Neuron (in vitro differentiated cells): ENCODE measurements at regions not wholly inside any gene's neighbourhood (a gene's known extent, or its start where the extent isn't known, plus 50 kb on each side); places are given as distances from the start of the nearest gene placed in this dataset.
A peak's percentile ranks its signal among the peaks of the same experiment; 100 is the strongest.

Experiments
- H2AFZ ChIP-seq: one replicate; pipeline ENCODE4 v1.6.1; 2013; ENCODE audit warnings: low read depth, mild to moderate bottlenecking, inconsistent platforms, low read length, moderate library complexity
- H3K27me3 ChIP-seq: one replicate; pipeline ENCODE4 v1.6.1; 2013; ENCODE audit warnings: low read length; ENCODE audit not compliant: insufficient read depth
- H3K36me3 ChIP-seq: one replicate; pipeline ENCODE4 v1.6.1; 2013; ENCODE audit warnings: low read length; ENCODE audit not compliant: insufficient read depth
- H3K4me1 ChIP-seq: one replicate; pipeline ENCODE4 v1.6.1; 2013; ENCODE audit warnings: low read length; ENCODE audit not compliant: insufficient read depth
- H3K4me3 ChIP-seq: 2 replicates; pipeline ENCODE4 v1.5.1; 2013; ENCODE audit warnings: mild to moderate bottlenecking, low read length, moderate library complexity
- H3K9me3 ChIP-seq: one replicate; pipeline ENCODE4 v1.6.1; 2013; ENCODE audit warnings: low read length

DNA sequence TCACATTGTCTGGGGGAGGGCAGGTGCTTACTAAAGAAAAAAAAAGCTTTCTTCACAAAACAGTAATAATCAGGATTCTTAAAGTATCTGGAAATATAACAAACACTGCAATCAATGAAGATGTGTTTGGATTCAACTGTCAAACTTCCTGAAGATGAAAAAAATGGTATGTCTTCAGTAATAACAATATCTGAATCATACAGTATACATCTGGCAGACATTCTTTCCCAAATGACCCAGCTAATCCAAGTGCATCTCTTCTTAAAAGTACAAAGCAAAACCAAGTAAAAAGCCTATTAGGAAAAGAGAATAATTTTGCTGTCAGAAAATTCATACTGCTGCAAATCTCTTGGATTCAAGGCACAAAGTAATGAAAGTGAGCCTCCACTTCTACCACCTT, 145.0 kb upstream of the MCTP2 start:
- no peaks in the 10 kb centered on the region for H3K9me3 ChIP-seq
- H3K4me1 ChIP-seq, result no peaks in the 10 kb centered on the region
- no peak overlapping the region for H2AFZ ChIP-seq
- H3K4me3 ChIP-seq, result no peak overlapping the region
- no peaks in the 10 kb centered on the region for H3K36me3 ChIP-seq
- no peaks in the 10 kb centered on the region for H3K27me3 ChIP-seq

DNA sequence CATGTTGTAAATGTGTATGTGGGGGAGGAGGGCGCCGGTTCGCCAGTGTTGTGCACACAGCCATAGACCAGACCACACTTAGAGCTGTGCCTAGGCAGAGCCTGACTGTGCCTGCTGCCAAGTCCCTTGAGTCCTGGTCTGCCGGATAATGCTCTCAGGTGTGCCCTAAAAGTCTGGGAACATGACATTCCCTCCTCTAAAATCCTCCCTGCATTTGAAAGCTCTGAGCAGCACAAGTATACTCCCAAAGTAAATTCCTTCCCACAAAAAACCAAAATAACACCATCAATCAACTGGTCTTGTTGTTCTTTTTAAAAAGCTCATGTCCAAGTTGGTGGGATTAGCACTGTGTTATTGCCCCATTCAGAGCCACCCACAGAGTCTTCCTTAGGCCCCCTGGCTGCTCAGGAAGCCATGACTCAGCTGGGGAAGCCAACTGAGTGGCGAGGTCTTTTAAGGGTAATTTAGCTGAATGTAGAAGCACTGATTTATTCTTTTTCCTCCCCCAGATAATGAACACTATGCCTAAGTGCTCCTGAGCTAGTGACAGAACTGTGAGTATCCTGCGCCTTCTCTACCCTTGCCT, 147.8 kb upstream of the MCTP2 start:
- Histone ChIP-seq H3K36me3 (no peaks in the 10 kb centered on the region), H3K4me1 (no peaks in the 10 kb centered on the region), H3K9me3 (no peaks in the 10 kb centered on the region), H2AFZ (no peak overlapping the region), H3K27me3 (no peaks in the 10 kb centered on the region), H3K4me3 (no peak overlapping the region)

DNA sequence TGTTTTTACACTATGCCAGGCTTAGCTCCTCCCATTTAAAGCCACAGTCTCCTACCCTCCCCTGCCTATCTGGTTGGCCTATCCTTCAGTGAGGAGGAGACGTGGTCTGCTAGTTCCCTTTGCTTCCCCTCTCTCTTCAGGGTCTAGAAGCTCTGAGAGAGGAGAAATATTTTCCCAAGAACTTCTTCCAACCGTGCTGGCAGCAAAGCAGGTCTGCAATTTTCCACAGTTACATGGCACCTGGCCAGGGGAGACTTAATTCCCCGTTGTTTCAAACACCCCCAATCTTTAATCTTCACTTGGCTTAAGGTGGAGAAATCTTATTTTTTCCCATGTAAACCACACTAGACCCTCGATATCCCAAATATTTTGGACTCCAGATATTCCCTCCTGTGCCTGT, 149.5 kb upstream of the MCTP2 start:
- Histone ChIP-seq H3K36me3 (no peaks in the 10 kb centered on the region), H3K27me3 (no peaks in the 10 kb centered on the region), H3K4me3 (no peak overlapping the region), H3K9me3 (no peaks in the 10 kb centered on the region), H3K4me1 (no peaks in the 10 kb centered on the region), H2AFZ (no peak overlapping the region)

DNA sequence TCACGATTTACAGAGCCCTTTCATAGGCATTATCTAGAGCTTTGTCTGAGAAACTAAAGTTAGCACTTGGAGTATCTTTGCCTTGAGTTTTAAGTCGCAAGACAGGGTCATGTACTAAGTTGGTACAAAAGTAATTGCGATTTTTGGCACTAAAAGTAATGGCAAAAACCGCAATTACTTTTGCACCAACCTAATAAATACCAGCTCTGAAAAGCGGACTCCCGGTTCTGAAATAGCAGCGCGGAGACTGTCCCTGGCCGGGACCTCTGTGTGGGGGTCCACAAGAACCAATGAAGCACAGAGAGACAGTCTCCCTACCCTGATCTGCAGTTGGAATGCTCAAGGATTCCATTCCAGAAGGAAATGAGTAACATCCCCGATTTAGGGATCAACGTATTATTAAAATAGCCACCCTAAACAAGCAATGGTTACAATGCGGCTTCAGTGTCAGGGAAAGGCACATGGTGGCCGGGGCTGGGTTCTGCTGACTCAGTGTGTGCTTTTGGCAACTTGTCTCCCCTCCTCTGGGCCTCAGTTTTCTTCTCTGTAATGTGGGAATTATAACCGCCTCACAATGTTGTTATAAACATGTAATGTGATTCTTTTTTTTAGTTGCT, 150.3 kb upstream of the MCTP2 start:
- no peaks in the 10 kb centered on the region for H3K9me3 ChIP-seq
- no peaks in the 10 kb centered on the region for H3K27me3 ChIP-seq
- no peaks in the 10 kb centered on the region for H3K4me1 ChIP-seq
- H3K36me3 ChIP-seq, result no peaks in the 10 kb centered on the region
- no peak overlapping the region for H2AFZ ChIP-seq
- H3K4me3 ChIP-seq, result no peak overlapping the region

DNA sequence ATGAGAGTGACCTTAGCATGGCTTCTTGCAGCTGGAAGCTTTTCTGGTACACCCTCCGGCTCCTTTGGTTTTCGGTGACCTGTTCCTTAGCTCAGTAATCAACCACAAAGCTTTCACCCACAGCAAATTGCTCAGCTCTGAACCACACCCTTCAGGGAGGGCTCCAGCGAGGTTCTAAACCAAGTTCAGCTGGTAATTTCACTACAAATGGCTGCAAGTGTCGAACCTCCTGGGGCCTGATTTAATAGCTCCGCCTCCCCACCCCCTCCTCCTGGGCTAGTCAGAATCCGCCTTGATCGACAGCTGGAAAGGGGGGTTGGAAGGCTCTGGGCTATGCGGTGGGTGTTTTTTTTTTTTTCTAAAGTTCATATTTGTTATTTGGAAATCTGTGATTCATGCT, 150.9 kb upstream of the MCTP2 start:
- no peaks in the 10 kb centered on the region for H3K27me3 ChIP-seq
- no peaks in the 10 kb centered on the region for H3K36me3 ChIP-seq
- peaks cover 2% of the 10 kb centered on the region for H3K4me1 ChIP-seq
- H3K9me3 ChIP-seq, result no peaks in the 10 kb centered on the region
- no peak overlapping the region for H2AFZ ChIP-seq
- no peak overlapping the region for H3K4me3 ChIP-seq

DNA sequence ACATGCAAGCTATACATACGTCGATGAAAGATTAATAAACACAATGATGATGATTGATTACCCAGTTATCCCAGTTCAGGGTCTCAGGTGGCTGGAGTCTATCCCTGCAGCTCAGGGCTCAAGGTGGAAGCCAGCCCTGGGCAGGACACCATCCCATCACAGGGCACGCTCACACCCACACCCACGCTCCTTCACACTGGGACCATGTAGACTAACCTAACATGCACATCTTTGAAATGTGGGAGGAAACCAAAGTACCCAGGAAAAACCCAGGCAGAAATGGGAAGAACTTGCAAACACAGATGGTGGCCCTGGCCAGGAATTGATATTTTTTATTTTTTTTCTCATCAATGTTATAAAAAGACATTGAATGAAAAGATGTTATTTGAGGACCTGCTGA, 151.4 kb upstream of the MCTP2 start:
- Histone ChIP-seq H3K9me3 (no peaks in the 10 kb centered on the region), H2AFZ (no peak overlapping the region), H3K4me1 (peaks cover 5% of the 10 kb centered on the region), H3K4me3 (no peak overlapping the region), H3K36me3 (no peaks in the 10 kb centered on the region), H3K27me3 (no peaks in the 10 kb centered on the region)

DNA sequence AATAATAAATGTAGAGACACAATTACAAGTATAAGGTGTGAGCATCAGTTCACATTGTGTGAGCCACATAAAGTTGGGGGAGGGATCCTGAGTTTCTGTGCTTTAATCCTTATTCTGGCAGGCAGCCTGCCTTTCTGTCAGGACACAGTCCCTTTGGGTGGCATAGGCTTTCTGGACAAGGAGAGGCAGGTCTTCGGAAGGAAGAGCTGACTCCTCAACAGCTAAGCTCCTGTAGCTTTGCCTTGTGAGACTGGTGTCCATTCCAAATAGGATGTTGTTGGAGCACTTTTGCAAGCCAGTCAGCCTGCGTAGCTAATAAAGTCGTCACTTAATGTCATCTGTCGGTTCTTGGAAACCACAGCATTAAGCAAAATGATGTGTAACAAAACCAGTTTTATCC, 151.9 kb upstream of the MCTP2 start:
- H3K4me3 ChIP-seq, result no peak overlapping the region
- H3K27me3 ChIP-seq, result no peaks in the 10 kb centered on the region
- no peaks in the 10 kb centered on the region for H3K36me3 ChIP-seq
- peaks cover 5% of the 10 kb centered on the region for H3K4me1 ChIP-seq
- no peaks in the 10 kb centered on the region for H3K9me3 ChIP-seq
- no peak overlapping the region for H2AFZ ChIP-seq

DNA sequence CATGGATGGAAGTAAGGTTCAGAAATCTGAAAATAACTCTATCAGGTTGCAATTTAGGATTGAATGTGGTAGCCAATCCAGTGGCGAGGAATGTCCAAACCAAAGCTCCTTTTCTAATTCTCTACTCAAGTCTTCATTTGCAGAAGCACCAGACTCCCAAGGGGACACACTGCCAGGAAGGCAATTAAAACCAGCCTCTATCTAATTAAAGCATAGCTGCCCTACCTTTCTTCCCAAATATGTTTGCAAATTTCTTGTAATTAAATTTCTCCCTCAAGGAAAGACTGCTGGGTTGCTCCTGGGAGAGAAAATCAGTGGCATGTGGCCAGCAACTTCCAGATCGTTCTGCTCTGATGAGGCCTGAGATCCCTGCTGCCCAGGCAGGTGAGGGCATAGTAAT, 153.4 kb upstream of the MCTP2 start:
- Histone ChIP-seq H3K9me3 (no peaks in the 10 kb centered on the region), H3K36me3 (no peaks in the 10 kb centered on the region), H2AFZ (no peak overlapping the region), H3K4me1 (peaks cover 5% of the 10 kb centered on the region), H3K27me3 (no peaks in the 10 kb centered on the region), H3K4me3 (no peak overlapping the region)

DNA sequence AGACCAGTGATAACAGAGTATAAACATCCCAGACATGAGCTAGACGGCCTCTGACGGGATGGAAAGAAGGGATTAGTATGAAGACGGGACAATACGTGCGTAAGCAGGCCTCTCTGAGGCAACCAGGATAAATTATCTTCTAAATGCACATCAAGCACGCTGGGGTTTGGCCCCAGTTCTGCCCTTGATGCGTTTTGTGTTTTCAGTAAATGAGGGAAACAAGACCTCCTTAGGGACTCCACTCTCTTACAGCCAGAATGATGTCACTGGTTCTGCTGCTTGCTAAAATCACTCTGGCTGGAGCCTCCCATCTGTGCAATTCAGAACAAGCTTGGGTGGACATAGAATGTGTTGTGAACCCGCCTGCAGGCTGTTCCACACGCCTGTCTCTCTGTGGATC, 156.0 kb upstream of the MCTP2 start:
- no peak overlapping the region for H2AFZ ChIP-seq
- H3K4me3 ChIP-seq, result no peak overlapping the region
- H3K9me3 ChIP-seq, result no peaks in the 10 kb centered on the region
- peaks cover 9% of the 10 kb centered on the region for H3K4me1 ChIP-seq
- H3K36me3 ChIP-seq, result no peaks in the 10 kb centered on the region
- H3K27me3 ChIP-seq, result no peaks in the 10 kb centered on the region

DNA sequence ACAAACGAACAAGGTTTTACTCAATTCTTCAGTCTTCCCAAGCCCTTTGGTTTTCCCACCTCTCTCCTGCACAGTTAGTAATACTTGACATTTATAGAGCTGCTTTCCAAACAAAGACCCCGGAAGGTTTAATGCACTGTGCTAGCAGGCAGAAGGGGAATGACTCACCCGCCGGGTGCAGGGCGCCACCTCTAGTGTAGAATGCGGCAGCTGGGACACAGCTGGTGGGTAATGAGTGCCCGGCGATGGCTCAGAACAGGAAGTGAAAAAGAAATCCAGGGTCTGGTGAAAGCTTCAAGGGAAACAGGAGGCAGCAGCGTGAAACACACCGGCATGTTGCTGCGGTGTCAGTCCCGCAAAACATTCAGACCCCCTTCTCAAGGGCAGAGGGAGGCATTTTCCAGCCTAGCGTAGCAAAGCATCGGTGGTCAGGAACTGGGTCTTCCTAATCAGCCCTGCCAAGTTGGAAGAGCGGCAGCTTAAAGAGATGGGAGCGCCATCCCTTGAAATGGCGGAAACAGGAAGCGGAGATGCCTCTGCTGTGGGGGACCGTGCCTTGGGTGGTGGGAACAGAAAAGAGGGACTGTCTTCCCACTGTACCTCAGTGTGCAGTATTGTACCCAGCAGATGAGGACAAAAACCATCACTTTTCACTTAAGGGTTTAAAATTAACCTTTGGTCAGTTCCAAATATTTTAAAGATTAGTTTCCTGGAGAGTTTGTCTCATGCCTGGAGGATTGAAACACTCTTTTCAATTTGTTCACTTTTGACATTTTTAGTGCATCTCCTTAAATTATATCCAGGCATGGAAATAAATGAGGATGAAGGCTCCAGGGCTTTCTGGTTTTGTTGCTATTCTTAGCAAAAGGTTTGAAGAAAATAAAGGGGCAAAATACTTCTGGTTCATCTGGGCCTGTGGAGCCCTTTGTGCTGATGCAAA, 160.7 kb upstream of the MCTP2 start:
- Histone ChIP-seq H2AFZ (peak overlapping the region; percentile 41), H3K27me3 (no peaks in the 10 kb centered on the region), H3K4me1 (peaks cover 16% of the 10 kb centered on the region), H3K9me3 (peaks cover 5% of the 10 kb centered on the region), H3K36me3 (no peaks in the 10 kb centered on the region), H3K4me3 (no peak overlapping the region)

DNA sequence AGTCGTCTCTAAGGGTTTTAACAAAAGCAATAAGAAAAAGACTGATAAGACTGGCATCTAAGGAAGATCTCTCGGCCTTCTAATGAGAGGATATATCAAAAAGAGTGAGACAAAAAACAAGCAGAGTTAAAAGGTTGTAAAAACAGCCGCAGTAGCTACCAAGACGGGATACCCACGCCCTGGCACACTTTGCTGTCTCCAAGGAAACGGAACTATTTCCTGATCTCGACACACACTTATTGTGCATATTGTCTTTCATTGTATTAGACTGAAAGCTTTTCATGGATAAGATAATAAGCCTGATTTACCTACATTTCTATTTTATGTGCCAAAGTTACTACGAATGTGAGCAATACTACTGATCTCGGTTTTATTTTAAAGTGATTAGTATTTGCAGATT, 161.5 kb upstream of the MCTP2 start:
- Histone ChIP-seq H3K27me3 (no peaks in the 10 kb centered on the region), H3K9me3 (peaks cover 5% of the 10 kb centered on the region), H2AFZ (peak overlapping the region; percentile 41), H3K36me3 (no peaks in the 10 kb centered on the region), H3K4me3 (no peak overlapping the region), H3K4me1 (peaks cover 11% of the 10 kb centered on the region)

DNA sequence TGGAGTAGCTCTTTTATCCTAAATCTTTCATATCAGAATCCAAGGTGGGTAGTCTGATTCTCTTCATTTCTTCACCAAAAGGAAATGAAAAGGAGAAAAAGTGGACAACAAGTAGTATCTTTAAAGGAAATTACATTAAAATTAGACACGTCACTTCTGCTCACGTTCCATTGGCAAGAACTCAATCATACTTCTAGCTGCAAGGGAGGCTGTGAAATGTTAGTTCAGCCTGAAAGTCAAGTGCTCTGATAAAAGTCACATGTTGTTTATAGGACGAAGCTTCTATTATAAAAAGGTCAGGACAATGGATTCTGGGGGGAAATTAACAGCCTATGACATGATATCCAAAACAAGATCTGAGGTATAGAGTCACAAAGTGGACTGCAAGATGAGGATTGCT, 164.6 kb upstream of the MCTP2 start:
- H3K27me3 ChIP-seq, result no peaks in the 10 kb centered on the region
- no peaks in the 10 kb centered on the region for H3K36me3 ChIP-seq
- H3K4me3 ChIP-seq, result no peak overlapping the region
- peaks cover 5% of the 10 kb centered on the region for H3K9me3 ChIP-seq
- H3K4me1 ChIP-seq, result peaks cover 11% of the 10 kb centered on the region
- no peak overlapping the region for H2AFZ ChIP-seq

DNA sequence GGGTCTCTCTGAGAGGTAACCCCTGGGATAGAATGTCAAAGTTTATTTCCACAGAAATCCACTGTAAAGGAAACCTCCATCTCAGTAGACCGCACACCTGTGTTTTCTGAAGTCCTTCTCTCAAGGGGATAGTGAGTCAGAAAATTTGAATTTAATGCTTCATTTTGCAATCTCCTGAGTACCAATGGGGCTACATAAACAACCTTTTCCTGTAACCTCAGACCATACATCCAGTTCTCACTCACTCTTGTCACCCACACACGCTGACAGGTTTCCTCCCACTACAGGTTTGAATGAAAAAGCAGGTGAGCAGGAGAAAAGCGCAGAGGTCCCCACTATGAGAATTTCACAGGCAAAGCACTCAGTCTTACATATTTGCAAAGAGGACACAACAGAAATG, 165.3 kb upstream of the MCTP2 start:
- no peak overlapping the region for H2AFZ ChIP-seq
- H3K27me3 ChIP-seq, result no peaks in the 10 kb centered on the region
- no peak overlapping the region for H3K4me3 ChIP-seq
- peaks cover 11% of the 10 kb centered on the region for H3K4me1 ChIP-seq
- H3K36me3 ChIP-seq, result no peaks in the 10 kb centered on the region
- H3K9me3 ChIP-seq, result peaks cover 5% of the 10 kb centered on the region
